H9 (cell line): ENCODE measurements at regions not wholly inside any gene's neighbourhood (a gene's known extent, or its start where the extent isn't known, plus 50 kb on each side); places are given as distances from the start of the nearest gene placed in this dataset.
A peak's percentile ranks its signal among the peaks of the same experiment; 100 is the strongest.

Experiments used
- DNase-seq: peaks from one replicate; pipeline ENCODE4 v3.0.0-alpha.2; 2017
- H2AFZ ChIP-seq: one replicate; pipeline ENCODE4 v1.6.1; 2013; ENCODE audit warnings: mild to moderate bottlenecking, low read length, control low read depth, moderate library complexity
- H2AK5ac ChIP-seq: 2 replicates; pipeline ENCODE4 v1.6.1; 2013; ENCODE audit warnings: low read length, control low read depth, mixed read lengths; ENCODE audit not compliant: insufficient read length
- H2BK120ac ChIP-seq: one replicate; pipeline ENCODE4 v1.6.1; 2013; ENCODE audit warnings: low read depth, mild to moderate bottlenecking, low read length, control low read depth, inconsistent platforms; ENCODE audit not compliant: poor library complexity, severe bottlenecking
- H2BK12ac ChIP-seq: 2 replicates; pipeline ENCODE4 v1.6.1; 2013; ENCODE audit warnings: low read length, control low read depth, mixed read lengths, low read depth; ENCODE audit not compliant: insufficient read length
- H2BK15ac ChIP-seq: 2 replicates; pipeline ENCODE4 v1.6.1; 2013; ENCODE audit warnings: low read depth, low read length, control low read depth
- H2BK20ac ChIP-seq: one replicate; pipeline ENCODE4 v1.6.1; 2013; ENCODE audit warnings: low read depth, mild to moderate bottlenecking, low read length, control low read depth, inconsistent platforms; ENCODE audit not compliant: poor library complexity, severe bottlenecking
- H2BK5ac ChIP-seq: 2 replicates; pipeline ENCODE4 v1.6.1; 2013; ENCODE audit warnings: low read length, control low read depth, mixed read lengths; ENCODE audit not compliant: insufficient read length
- H3K14ac ChIP-seq: 2 replicates; pipeline ENCODE4 v1.6.1; 2013; ENCODE audit warnings: low read length, control low read depth; ENCODE audit not compliant: insufficient read depth
- H3K18ac ChIP-seq: 2 replicates; pipeline ENCODE4 v1.6.1; 2013; ENCODE audit warnings: low read depth, mild to moderate bottlenecking, mixed read lengths, low read length, control low read depth; ENCODE audit not compliant: insufficient read length
- H3K23ac ChIP-seq: 2 replicates; pipeline ENCODE4 v1.6.1; 2013; ENCODE audit warnings: low read length, control low read depth, mixed read lengths, low read depth; ENCODE audit not compliant: insufficient read length
- H3K23me2 ChIP-seq: 2 replicates; pipeline ENCODE4 v1.6.1; 2013; ENCODE audit warnings: low read depth, mild to moderate bottlenecking, mixed read lengths, low read length, control low read depth; ENCODE audit not compliant: insufficient read length, poor library complexity, severe bottlenecking
- H3K27ac ChIP-seq: 2 replicates; pipeline ENCODE4 v1.5.1; 2013; ENCODE audit warnings: low read length, control low read depth, mixed read lengths, low read depth; ENCODE audit not compliant: insufficient read length
- H3K27me3 ChIP-seq: 2 replicates; pipeline ENCODE4 v1.6.1; 2013; ENCODE audit warnings: low read length, control low read depth, inconsistent platforms; ENCODE audit not compliant: insufficient read depth
- H3K4ac ChIP-seq: 2 replicates; pipeline ENCODE4 v1.6.1; 2013; ENCODE audit warnings: low read depth, mild to moderate bottlenecking, control low read depth, inconsistent platforms, low read length, moderate library complexity
- H3K4me1 ChIP-seq: 2 replicates; pipeline ENCODE4 v1.6.1; 2013; ENCODE audit warnings: low read length, control low read depth, inconsistent platforms; ENCODE audit not compliant: insufficient read depth
- H3K4me2 ChIP-seq: 2 replicates; pipeline ENCODE4 v1.6.1; 2013; ENCODE audit warnings: low read length, control low read depth, mixed read lengths; ENCODE audit not compliant: insufficient read length, insufficient read depth
- H3K56ac ChIP-seq: 2 replicates; pipeline ENCODE4 v1.6.1; 2013; ENCODE audit warnings: low read depth, mild to moderate bottlenecking, mixed read lengths, low read length, control low read depth; ENCODE audit not compliant: insufficient read length
- H3K79me1 ChIP-seq: 2 replicates; pipeline ENCODE4 v1.6.1; 2013; ENCODE audit warnings: low read depth, mild to moderate bottlenecking, moderate library complexity, low read length, control low read depth, inconsistent platforms; ENCODE audit not compliant: insufficient read depth, poor library complexity, severe bottlenecking
- H3K79me2 ChIP-seq: 2 replicates; pipeline ENCODE4 v1.6.1; 2013; ENCODE audit warnings: low read length, control low read depth, inconsistent platforms; ENCODE audit not compliant: insufficient read depth
- H3K9ac ChIP-seq: 2 replicates; pipeline ENCODE4 v1.6.1; 2013; ENCODE audit warnings: low read length, control low read depth, mixed read lengths; ENCODE audit not compliant: insufficient read length; ENCODE audit errors: extremely low read depth
- H3K9me3 ChIP-seq: one replicate; pipeline ENCODE4 v1.6.1; 2013; ENCODE audit warnings: low read depth, low read length, inconsistent platforms; ENCODE audit not compliant: control insufficient read depth
- H3T11ph ChIP-seq: one replicate; pipeline ENCODE4 v1.6.1; 2013; ENCODE audit warnings: mild to moderate bottlenecking, low read length, control low read depth, inconsistent platforms
- H4K20me1 ChIP-seq: one replicate; pipeline ENCODE4 v1.6.1; 2013; ENCODE audit not compliant: control insufficient read depth, insufficient read length, insufficient read depth
- H4K5ac ChIP-seq: 2 replicates; pipeline ENCODE4 v1.6.1; 2013; ENCODE audit warnings: low read depth, mild to moderate bottlenecking, mixed read lengths, low read length, control low read depth; ENCODE audit not compliant: insufficient read length
- H4K8ac ChIP-seq: replicated peaks from 2 replicates; pipeline ENCODE4 v1.6.1; 2013; ENCODE audit warnings: low read length, control low read depth, mixed read lengths, low read depth; ENCODE audit not compliant: insufficient read length
- H4K91ac ChIP-seq: 2 replicates; pipeline ENCODE4 v1.6.1; 2013; ENCODE audit warnings: low read depth, mild to moderate bottlenecking, moderate library complexity, mixed read lengths, low read length, control low read depth; ENCODE audit not compliant: insufficient read length
- H3K27ac Mint-ChIP-seq, 3 experiments: 2 replicates in 2 of 3; 3 replicates in 1 of 3; pipeline ENCODE4 v1.8.0; 2020 to 2021; ENCODE audit warnings: mixed read lengths in 3 of 3, mild to moderate bottlenecking in 1 of 3, moderate library complexity in 1 of 3
- H3K27me3 Mint-ChIP-seq: 2 replicates; pipeline ENCODE4 v1.8.0; 2021; ENCODE audit warnings: low read depth, mild to moderate bottlenecking, moderate library complexity, mixed read lengths
- H3K36me3 Mint-ChIP-seq, 3 experiments: 2 replicates in 2 of 3; 3 replicates in 1 of 3; pipeline ENCODE4 v1.8.0; 2020 to 2021; ENCODE audit warnings: low read depth in 3 of 3, mixed read lengths in 3 of 3; ENCODE audit not compliant: insufficient read depth in 1 of 3
- H3K4me1 Mint-ChIP-seq, 2 experiments: 2 replicates each; pipeline ENCODE4 v1.8.0; 2020; ENCODE audit warnings: mixed read lengths in 2 of 2
- H3K4me3 Mint-ChIP-seq, 2 experiments: 2 replicates in 1 of 2; 3 replicates in 1 of 2; pipeline ENCODE4 v1.8.0; 2020 to 2021; ENCODE audit warnings: mild to moderate bottlenecking in 2 of 2, mixed read lengths in 2 of 2, moderate library complexity in 1 of 2
- H3K9me3 Mint-ChIP-seq, 2 experiments: 2 replicates in 1 of 2; 3 replicates in 1 of 2; pipeline ENCODE4 v1.8.0; 2020; ENCODE audit warnings: mild to moderate bottlenecking in 2 of 2, mixed read lengths in 2 of 2, moderate library complexity in 1 of 2
- CTCF ChIP-seq: fragments of 200-600 bp; sonication (generic); conservative IDR thresholded peaks from 3 replicates; pipeline ENCODE4 v1.8.0; 2021; ENCODE audit warnings: antibody characterized with exemption, mild to moderate bottlenecking
- WGBS: extraction: QIAGEN DNeasy Blood & Tissue Kit; methylation state at CpG from one replicate; pipeline ENCODE4 v1.1.7; 2013; ENCODE audit warnings: missing lambda C conversion rate, low lambda C conversion rate, mixed read lengths; ENCODE audit not compliant: insufficient read length; ENCODE audit errors: extremely low coverage; 5-methylcytosine and 5-hydroxymethylcytosine counted together

DNA sequence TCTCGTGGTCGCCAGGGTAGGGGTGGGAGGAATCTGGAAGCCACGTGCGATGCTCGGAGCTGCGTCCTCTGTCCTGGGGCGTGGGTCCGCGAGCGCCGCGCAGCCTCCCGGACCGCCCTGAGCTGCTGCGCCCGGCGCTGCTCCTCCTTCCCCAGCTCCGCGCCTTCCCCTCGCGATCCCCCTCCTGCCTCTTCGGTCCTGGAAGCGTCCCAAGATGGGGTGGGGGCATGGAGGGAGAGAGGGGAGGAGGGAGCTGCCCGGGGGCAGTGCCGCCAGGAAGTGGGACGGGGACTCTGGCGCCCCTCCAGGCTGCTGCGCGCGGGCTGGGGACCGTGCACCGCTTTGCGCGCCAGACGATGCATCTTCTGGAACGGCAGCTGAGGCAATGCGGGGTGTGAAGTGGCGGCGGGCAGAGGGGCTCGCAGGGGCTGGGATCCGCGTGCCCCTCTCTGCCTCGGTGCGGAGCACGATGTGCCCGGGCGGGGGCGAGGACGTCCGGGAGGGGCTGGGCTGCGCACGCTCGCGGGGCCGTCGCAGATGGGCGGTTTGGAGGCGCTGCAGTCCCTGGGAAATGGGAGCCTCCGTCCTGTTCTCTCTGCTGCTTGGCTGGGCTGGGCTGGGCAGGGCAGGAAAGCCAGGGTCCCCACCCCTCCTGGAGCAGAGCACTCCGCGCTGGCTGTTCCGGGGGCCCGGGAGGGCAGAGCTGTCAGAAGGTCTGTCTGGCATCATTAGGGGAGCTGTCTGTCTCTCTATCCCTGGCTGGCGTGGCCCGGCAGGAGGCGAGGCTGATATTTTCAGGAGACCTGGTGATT, 388.0 kb downstream of the SEC14L1 start:
- H3K4me3 Mint-ChIP-seq = peak overlapping the region; percentile 65 to 80
- peaks cover 23 to 32% of the 10 kb centered on the region in 2 experiments for H3K9me3 Mint-ChIP-seq
- Histone ChIP-seq H3K27me3 (peaks cover 1% of the 10 kb centered on the region; the same call in 1 of the 2 replicates), H3K18ac (no peak overlapping the region), H2AFZ (no peak overlapping the region), H4K5ac (no peak overlapping the region), H3K23ac (no peak overlapping the region), H2BK15ac (no peak overlapping the region), H4K91ac (no peak overlapping the region), H3K23me2 (peaks cover 5% of the 10 kb centered on the region), H3T11ph (no peak overlapping the region), H3K4ac (no peak overlapping the region), H2BK120ac (no peak overlapping the region), H3K27ac (no peak overlapping the region), H3K79me1 (no peaks in the 10 kb centered on the region), H3K9ac (no peak overlapping the region), H3K9me3 (no peaks in the 10 kb centered on the region), H3K79me2 (no peaks in the 10 kb centered on the region), H3K56ac (no peak overlapping the region), H2BK20ac (no peak overlapping the region), H4K20me1 (no peaks in the 10 kb centered on the region), H3K14ac (no peak overlapping the region), H2BK5ac (no peak overlapping the region), H4K8ac (no peak overlapping the region), H3K4me2 (peak overlapping the region; percentile 37), H2AK5ac (no peak overlapping the region), H2BK12ac (no peak overlapping the region), H3K4me1 (no peaks in the 10 kb centered on the region)
- H3K4me1 Mint-ChIP-seq = peaks cover 0 to 8% of the 10 kb centered on the region in 2 experiments; a peak in 2 of 4 replicates
- no peak overlapping the region for H3K27ac Mint-ChIP-seq
- peaks cover 70% of the 10 kb centered on the region for H3K27me3 Mint-ChIP-seq
- no CpG with 5 or more reads among the region's 66 CpGs for WGBS
- peak; percentile 83 for DNase-seq
- H3K36me3 Mint-ChIP-seq = peaks cover 8 to 16% (median 11%) of the 10 kb centered on the region in 3 experiments
- TF ChIP-seq CTCF = peak; percentile 66
